SK-N-SH treated with all-trans-retinoic acid at 6 μM for 48 hours (cell line): ENCODE measurements at regions not wholly inside any gene's neighbourhood (a gene's known extent, or its start where the extent isn't known, plus 50 kb on each side); places are given as distances from the start of the nearest gene placed in this dataset.

Experiments used
- ATAC-seq: fragments of 200-7000 bp; cut with Tn5 transposase; 3 replicates; pipeline ENCODE4 v1.9.1; 2020; ENCODE audit warnings: mild to moderate bottlenecking, moderate library complexity
- BACH2 ChIP-seq: fragments of 250-450 bp; sonication (Bioruptor Pico); IDR thresholded peaks from 2 replicates; pipeline ENCODE4 v1.9.0; 2021; ENCODE audit warnings: mild to moderate bottlenecking, borderline replicate concordance
- CREB5 ChIP-seq: fragments of 250-450 bp; sonication (Bioruptor Pico); IDR thresholded peaks from 2 replicates; pipeline ENCODE4 v1.5.1; 2020; ENCODE audit warnings: low read depth, mild to moderate bottlenecking, moderate library complexity
- CSDC2 ChIP-seq: fragments of 250-450 bp; sonication (Bioruptor Pico); IDR thresholded peaks from 2 replicates; pipeline ENCODE4 v1.5.0; 2020; ENCODE audit warnings: mild to moderate bottlenecking, moderate library complexity
- CSRNP3 ChIP-seq: fragments of 250-450 bp; sonication (Bioruptor Pico); IDR thresholded peaks from 2 replicates; pipeline ENCODE4 v1.5.1; 2021; ENCODE audit warnings: mild to moderate bottlenecking, moderate library complexity
- ISL1 ChIP-seq: fragments of 250-450 bp; sonication (Bioruptor Pico); IDR thresholded peaks from 2 replicates; pipeline ENCODE4 v2.1.2; 2022; ENCODE audit warnings: mild to moderate bottlenecking, moderate library complexity
- OSR1 ChIP-seq: fragments of 250-450 bp; sonication (Bioruptor Pico); IDR thresholded peaks from 2 replicates; pipeline ENCODE4 v1.8.0; 2022; ENCODE audit warnings: moderate library complexity, mild to moderate bottlenecking, inconsistent platforms
- POU6F1 ChIP-seq: fragments of 250-450 bp; sonication (Bioruptor Pico); IDR thresholded peaks from 2 replicates; pipeline ENCODE4 v1.8.0; 2021; ENCODE audit warnings: low read depth, mild to moderate bottlenecking, moderate library complexity, borderline replicate concordance
- PPARA ChIP-seq: fragments of 250-450 bp; sonication (Bioruptor Pico); IDR thresholded peaks from 2 replicates; pipeline ENCODE4 v1.5.0; 2020; ENCODE audit warnings: mild to moderate bottlenecking, borderline replicate concordance
- RARB ChIP-seq: fragments of 250-450 bp; sonication (Bioruptor Pico); IDR thresholded peaks from 2 replicates; pipeline ENCODE4 v1.8.0; 2021; ENCODE audit warnings: mild to moderate bottlenecking, moderate library complexity
- SNAI2 ChIP-seq: fragments of 250-450 bp; sonication (Bioruptor Pico); IDR thresholded peaks from 2 replicates; pipeline ENCODE4 v1.5.0; 2020; ENCODE audit warnings: mild to moderate bottlenecking, moderate library complexity
- TCF4 ChIP-seq: fragments of 250-450 bp; sonication (Bioruptor Pico); IDR thresholded peaks from 2 replicates; pipeline ENCODE4 v1.8.0; 2021; ENCODE audit warnings: mild to moderate bottlenecking, moderate library complexity, borderline replicate concordance
- TOX ChIP-seq: fragments of 250-450 bp; sonication (Bioruptor Pico); IDR thresholded peaks from 2 replicates; pipeline ENCODE4 v1.8.0; 2021; ENCODE audit warnings: mild to moderate bottlenecking, moderate library complexity, borderline replicate concordance
- TSHZ2 ChIP-seq: fragments of 250-450 bp; sonication (Bioruptor Pico); IDR thresholded peaks from 2 replicates; pipeline ENCODE4 v1.5.0; 2020; ENCODE audit warnings: mild to moderate bottlenecking, moderate library complexity
- ZC3H10 ChIP-seq: fragments of 250-450 bp; sonication (Bioruptor Pico); IDR thresholded peaks from 2 replicates; pipeline ENCODE4 v1.5.1; 2021; ENCODE audit warnings: mild to moderate bottlenecking, moderate library complexity
- ZFP3 ChIP-seq: fragments of 250-450 bp; sonication (Bioruptor Pico); IDR thresholded peaks from 2 replicates; pipeline ENCODE4 v1.5.0; 2020; ENCODE audit warnings: mild to moderate bottlenecking, moderate library complexity
- ZFP30 ChIP-seq: fragments of 450-650 bp; formaldehyde crosslinking; IDR thresholded peaks from 2 replicates; pipeline ENCODE4 v1.5.0; 2022; ENCODE audit warnings: mild to moderate bottlenecking, moderate library complexity
- ZNF565 ChIP-seq: fragments of 450-650 bp; formaldehyde crosslinking; conservative IDR thresholded peaks from 2 replicates; pipeline ENCODE4 v1.5.0; 2020; ENCODE audit warnings: low read depth, mild to moderate bottlenecking, moderate library complexity
- ZNF70 ChIP-seq: fragments of 450-650 bp; formaldehyde crosslinking; IDR thresholded peaks from 2 replicates; pipeline ENCODE4 v1.5.0; 2020; ENCODE audit warnings: mild to moderate bottlenecking, moderate library complexity

- no peak for TF ChIP-seq TSHZ2 (CRISPR knock-in tag)
Measured at GRCh38 chr21:24302400-24302799, 1304.9 kb downstream of the MRPL39 start (continued).

- no peak for TF ChIP-seq POU6F1 (CRISPR knock-in tag)
- TF ChIP-seq ZC3H10 (CRISPR knock-in tag), result no peak
- no peak for TF ChIP-seq CSDC2
- TF ChIP-seq BACH2 (CRISPR knock-in tag), result no peak
- TF ChIP-seq RARB (CRISPR knock-in tag), result no peak
- TF ChIP-seq TOX (CRISPR knock-in tag), result no peak
- no peak for TF ChIP-seq CREB5 (CRISPR knock-in tag)
- TF ChIP-seq CSRNP3 (CRISPR knock-in tag), result no peak
- TF ChIP-seq SNAI2 (CRISPR knock-in tag), result no peak
- TF ChIP-seq OSR1, result no peak
- TF ChIP-seq ISL1, result no peak
- TF ChIP-seq PPARA, result no peak
- no peak for TF ChIP-seq ZFP30
- TF ChIP-seq ZNF70, result no peak
- TF ChIP-seq TCF4 (CRISPR knock-in tag), result no peak
- ATAC-seq, result no peak
Measured at GRCh38 chr21:24298040-24298439, 1309.2 kb downstream of the MRPL39 start.

- TF ChIP-seq CSDC2 (no peak), ZFP3 (no peak)
- ATAC-seq, result no peak
Measured at GRCh38 chr21:24294171-24294570, 1313.1 kb downstream of the MRPL39 start.

GRCh38 chr21:24290151-24290833 lies 1317.0 kb downstream of the MRPL39 start:
- TF ChIP-seq SNAI2 (CRISPR knock-in tag) (no peak), ZNF565 (no peak), POU6F1 (CRISPR knock-in tag) (no peak), TCF4 (CRISPR knock-in tag) (no peak), TSHZ2 (CRISPR knock-in tag) (no peak)
- ATAC-seq, result no peak
